ENCODE measurements at regions not wholly inside any gene's neighbourhood (a gene's known extent, or its start where the extent isn't known, plus 50 kb on each side); places are given as distances from the start of the nearest gene placed in this dataset.

- Histone ChIP-seq H3K4me3 (ENCODE audit: extremely low read depth, insufficient read depth, low read length, poor library complexity, severe bottlenecking) (no peak overlapping the region), H3K9me3 (ENCODE audit: control insufficient read depth, low read length) (no peaks in the 10 kb centered on the region), H3K36me3 (ENCODE audit: control insufficient read depth, insufficient read depth, low read length) (no peaks in the 10 kb centered on the region), H3K27ac (ENCODE audit: low read depth, low read length, severe bottlenecking) (no peak overlapping the region), H3K4me1 (ENCODE audit: control insufficient read depth, insufficient read depth, low read length, poor library complexity, severe bottlenecking) (no peaks in the 10 kb centered on the region)
- 79 to 96% methylated on average over 2 to 5 of the region's 7 CpGs for WGBS, 2 experiments (ENCODE audit: insufficient coverage in 2 of 2)
Measured at GRCh38 chr13:90293793-90294361, 1053.6 kb upstream of the MIR17HG start.

- Histone ChIP-seq H3K27ac (ENCODE audit: low read depth, low read length, severe bottlenecking) (no peak overlapping the region), H3K36me3 (ENCODE audit: control insufficient read depth, insufficient read depth, low read length) (no peaks in the 10 kb centered on the region), H3K9me3 (ENCODE audit: control insufficient read depth, low read length) (no peaks in the 10 kb centered on the region), H3K4me1 (ENCODE audit: control insufficient read depth, insufficient read depth, low read length, poor library complexity, severe bottlenecking) (no peaks in the 10 kb centered on the region), H3K4me3 (ENCODE audit: extremely low read depth, insufficient read depth, low read length, poor library complexity, severe bottlenecking) (no peak overlapping the region)
- WGBS, 2 experiments (ENCODE audit: insufficient coverage in 2 of 2): 83 to 93% methylated on average over 2 to 3 of the region's 5 CpGs
Measured at GRCh38 chr13:90299238-90299637, 1048.2 kb upstream of the MIR17HG start.

GRCh38 chr13:90300015-90300414 is 1047.5 kb upstream of the MIR17HG start:
- no peak overlapping the region for H3K27ac ChIP-seq (ENCODE audit: low read depth, low read length, severe bottlenecking)
- H3K9me3 ChIP-seq (ENCODE audit: control insufficient read depth, low read length): no peaks in the 10 kb centered on the region
- 100% methylated on average over 1 of the region's 2 CpGs; no CpG with 5 or more reads in 1 of the 2 experiments for WGBS, 2 experiments (ENCODE audit: insufficient coverage in 2 of 2)
- H3K4me1 ChIP-seq (ENCODE audit: control insufficient read depth, insufficient read depth, low read length, poor library complexity, severe bottlenecking): no peaks in the 10 kb centered on the region
- H3K36me3 ChIP-seq (ENCODE audit: control insufficient read depth, insufficient read depth, low read length): no peaks in the 10 kb centered on the region
- no peak overlapping the region for H3K4me3 ChIP-seq (ENCODE audit: extremely low read depth, insufficient read depth, low read length, poor library complexity, severe bottlenecking)

GRCh38 chr13:90302107-90302506 is 1045.4 kb upstream of the MIR17HG start:
- no peaks in the 10 kb centered on the region for H3K4me1 ChIP-seq (ENCODE audit: control insufficient read depth, insufficient read depth, low read length, poor library complexity, severe bottlenecking)
- H3K9me3 ChIP-seq (ENCODE audit: control insufficient read depth, low read length): no peaks in the 10 kb centered on the region
- no peaks in the 10 kb centered on the region for H3K36me3 ChIP-seq (ENCODE audit: control insufficient read depth, insufficient read depth, low read length)
- no peak overlapping the region for H3K27ac ChIP-seq (ENCODE audit: low read depth, low read length, severe bottlenecking)
- no peak overlapping the region for H3K4me3 ChIP-seq (ENCODE audit: extremely low read depth, insufficient read depth, low read length, poor library complexity, severe bottlenecking)
- WGBS, 2 experiments (ENCODE audit: insufficient coverage in 2 of 2): no CpG with 5 or more reads among the region's 1 CpG

GRCh38 chr13:90305796-90306195 is 1041.7 kb upstream of the MIR17HG start:
- Histone ChIP-seq H3K27ac (ENCODE audit: low read depth, low read length, severe bottlenecking) (no peak overlapping the region), H3K9me3 (ENCODE audit: control insufficient read depth, low read length) (no peaks in the 10 kb centered on the region), H3K4me3 (ENCODE audit: extremely low read depth, insufficient read depth, low read length, poor library complexity, severe bottlenecking) (no peak overlapping the region), H3K36me3 (ENCODE audit: control insufficient read depth, insufficient read depth, low read length) (no peaks in the 10 kb centered on the region), H3K4me1 (ENCODE audit: control insufficient read depth, insufficient read depth, low read length, poor library complexity, severe bottlenecking) (no peaks in the 10 kb centered on the region)
- WGBS, 2 experiments (ENCODE audit: insufficient coverage in 2 of 2): 89 to 92% methylated on average over 1 of the region's 1 CpG

- Histone ChIP-seq H3K27ac (ENCODE audit: low read depth, low read length, severe bottlenecking) (no peak overlapping the region), H3K9me3 (ENCODE audit: control insufficient read depth, low read length) (no peaks in the 10 kb centered on the region), H3K4me3 (ENCODE audit: extremely low read depth, insufficient read depth, low read length, poor library complexity, severe bottlenecking) (no peak overlapping the region), H3K4me1 (ENCODE audit: control insufficient read depth, insufficient read depth, low read length, poor library complexity, severe bottlenecking) (no peaks in the 10 kb centered on the region), H3K36me3 (ENCODE audit: control insufficient read depth, insufficient read depth, low read length) (no peaks in the 10 kb centered on the region)
- WGBS, 2 experiments (ENCODE audit: insufficient coverage in 2 of 2): 80 to 84% methylated on average over 3 of the region's 6 CpGs
Measured at GRCh38 chr13:90307136-90307535, 1040.4 kb upstream of the MIR17HG start.

GRCh38 chr13:90308249-90308648 is 1039.2 kb upstream of the MIR17HG start:
- Histone ChIP-seq H3K27ac (ENCODE audit: low read depth, low read length, severe bottlenecking) (no peak overlapping the region), H3K36me3 (ENCODE audit: control insufficient read depth, insufficient read depth, low read length) (no peaks in the 10 kb centered on the region), H3K4me3 (ENCODE audit: extremely low read depth, insufficient read depth, low read length, poor library complexity, severe bottlenecking) (no peak overlapping the region), H3K9me3 (ENCODE audit: control insufficient read depth, low read length) (no peaks in the 10 kb centered on the region), H3K4me1 (ENCODE audit: control insufficient read depth, insufficient read depth, low read length, poor library complexity, severe bottlenecking) (no peaks in the 10 kb centered on the region)

GRCh38 chr13:90311929-90312328 is 1035.6 kb upstream of the MIR17HG start:
- Histone ChIP-seq H3K9me3 (ENCODE audit: control insufficient read depth, low read length) (no peaks in the 10 kb centered on the region), H3K27ac (ENCODE audit: low read depth, low read length, severe bottlenecking) (no peak overlapping the region), H3K36me3 (ENCODE audit: control insufficient read depth, insufficient read depth, low read length) (no peaks in the 10 kb centered on the region), H3K4me3 (ENCODE audit: extremely low read depth, insufficient read depth, low read length, poor library complexity, severe bottlenecking) (no peak overlapping the region), H3K4me1 (ENCODE audit: control insufficient read depth, insufficient read depth, low read length, poor library complexity, severe bottlenecking) (peaks cover 7% of the 10 kb centered on the region)
- WGBS, 2 experiments (ENCODE audit: insufficient coverage in 2 of 2): 91 to 96% methylated on average over 6 of the region's 7 CpGs

- 28 to 56% methylated on average over 2 of the region's 2 CpGs for WGBS, 2 experiments (ENCODE audit: insufficient coverage in 2 of 2)
- Histone ChIP-seq H3K9me3 (ENCODE audit: control insufficient read depth, low read length) (no peaks in the 10 kb centered on the region), H3K4me3 (ENCODE audit: extremely low read depth, insufficient read depth, low read length, poor library complexity, severe bottlenecking) (no peak overlapping the region), H3K4me1 (ENCODE audit: control insufficient read depth, insufficient read depth, low read length, poor library complexity, severe bottlenecking) (peaks cover 7% of the 10 kb centered on the region), H3K36me3 (ENCODE audit: control insufficient read depth, insufficient read depth, low read length) (no peaks in the 10 kb centered on the region), H3K27ac (ENCODE audit: low read depth, low read length, severe bottlenecking) (peak overlapping the region; percentile 57)
Measured at GRCh38 chr13:90315061-90315460, 1032.4 kb upstream of the MIR17HG start.

- Histone ChIP-seq H3K4me3 (ENCODE audit: extremely low read depth, insufficient read depth, low read length, poor library complexity, severe bottlenecking) (no peak overlapping the region), H3K9me3 (ENCODE audit: control insufficient read depth, low read length) (no peaks in the 10 kb centered on the region), H3K4me1 (ENCODE audit: control insufficient read depth, insufficient read depth, low read length, poor library complexity, severe bottlenecking) (no peaks in the 10 kb centered on the region), H3K27ac (ENCODE audit: low read depth, low read length, severe bottlenecking) (no peak overlapping the region), H3K36me3 (ENCODE audit: control insufficient read depth, insufficient read depth, low read length) (no peaks in the 10 kb centered on the region)
- WGBS, 2 experiments (ENCODE audit: insufficient coverage in 2 of 2): 90 to 100% methylated on average over 2 of the region's 4 CpGs
Measured at GRCh38 chr13:90320664-90321063, 1026.8 kb upstream of the MIR17HG start.

GRCh38 chr13:90321281-90321931 is 1026.1 kb upstream of the MIR17HG start:
- H3K36me3 ChIP-seq (ENCODE audit: control insufficient read depth, insufficient read depth, low read length): no peaks in the 10 kb centered on the region
- no peaks in the 10 kb centered on the region for H3K4me1 ChIP-seq (ENCODE audit: control insufficient read depth, insufficient read depth, low read length, poor library complexity, severe bottlenecking)
- no peaks in the 10 kb centered on the region for H3K9me3 ChIP-seq (ENCODE audit: control insufficient read depth, low read length)
- 88 to 100% methylated on average over 3 to 5 of the region's 9 CpGs for WGBS, 2 experiments (ENCODE audit: insufficient coverage in 2 of 2)
- no peak overlapping the region for H3K4me3 ChIP-seq (ENCODE audit: extremely low read depth, insufficient read depth, low read length, poor library complexity, severe bottlenecking)
- no peak overlapping the region for H3K27ac ChIP-seq (ENCODE audit: low read depth, low read length, severe bottlenecking)

All from mesodermal cell (in vitro differentiated cells).